Ecto neural progenitor cell (in vitro differentiated cells): ENCODE measurements at regions not wholly inside any gene's neighbourhood (a gene's known extent, or its start where the extent isn't known, plus 50 kb on each side); places are given as distances from the start of the nearest gene placed in this dataset.

Experiments
- DNase-seq: peaks from one replicate; pipeline ENCODE4 v3.0.0-alpha.2; 2018; ENCODE audit warnings: low spot score

GRCh38 chr11:80517701-80518100, 1076.9 kb upstream of the TENM4 start:
- DNase-seq: no peak

DNA sequence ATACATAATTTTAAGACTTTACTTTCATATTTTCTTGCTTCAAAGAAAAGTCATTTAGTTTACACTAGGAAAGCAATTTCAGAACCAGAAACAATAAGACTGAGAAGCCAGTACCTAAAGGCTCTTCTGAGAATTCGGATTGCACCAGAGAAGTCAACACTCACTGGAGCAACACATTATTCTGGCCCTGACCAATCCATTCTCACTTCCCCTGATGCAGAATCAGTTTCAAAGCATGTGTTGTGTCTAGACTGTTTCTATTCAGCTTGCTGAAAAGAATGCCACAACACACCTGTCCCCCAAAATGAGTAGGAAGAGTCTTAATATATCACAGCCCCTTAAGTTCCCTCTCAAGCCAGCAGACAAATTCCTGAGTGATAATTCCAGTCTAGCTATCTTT, 1074.3 kb upstream of the TENM4 start:
- DNase-seq: no peak

DNA sequence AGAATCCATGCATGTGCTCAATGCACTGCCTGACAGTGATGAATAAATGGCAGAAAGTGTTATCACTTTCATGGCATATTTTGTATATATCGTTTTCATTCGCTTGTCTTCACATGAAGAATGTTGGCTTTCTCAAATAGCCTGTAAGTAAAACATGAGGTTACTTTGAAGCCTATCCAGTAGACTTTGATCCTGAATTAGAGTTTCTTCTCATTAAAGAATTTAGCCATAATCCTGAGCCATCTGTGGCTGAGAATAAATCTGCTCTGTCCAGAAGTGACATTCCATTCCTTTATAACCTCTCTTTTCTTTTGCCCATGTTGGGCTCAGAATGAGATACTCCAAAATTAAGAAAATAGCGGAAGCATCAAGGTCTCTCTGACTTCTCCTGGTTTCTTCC, 1071.7 kb upstream of the TENM4 start:
- no peak for DNase-seq

DNA sequence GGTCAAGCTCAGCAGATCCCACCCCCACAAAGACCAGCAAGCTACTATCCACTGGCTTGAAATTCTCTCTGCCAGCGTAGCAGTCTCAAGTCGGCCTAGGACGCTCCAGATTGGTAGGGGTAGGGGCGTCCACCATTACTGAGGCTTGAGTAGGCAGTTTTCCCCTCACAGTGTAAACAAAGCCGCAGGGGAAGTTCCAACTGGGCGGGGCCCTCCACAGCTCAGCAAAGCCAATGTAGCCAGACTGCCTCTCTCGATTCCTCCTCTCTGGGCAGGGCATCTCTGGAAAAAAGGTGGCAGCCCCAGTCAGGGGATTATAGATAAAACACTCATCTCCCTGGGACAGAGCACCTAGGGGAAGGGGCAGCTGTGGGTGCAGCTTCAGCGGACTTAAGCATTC, 1064.9 kb upstream of the TENM4 start:
- DNase-seq: no peak

DNA sequence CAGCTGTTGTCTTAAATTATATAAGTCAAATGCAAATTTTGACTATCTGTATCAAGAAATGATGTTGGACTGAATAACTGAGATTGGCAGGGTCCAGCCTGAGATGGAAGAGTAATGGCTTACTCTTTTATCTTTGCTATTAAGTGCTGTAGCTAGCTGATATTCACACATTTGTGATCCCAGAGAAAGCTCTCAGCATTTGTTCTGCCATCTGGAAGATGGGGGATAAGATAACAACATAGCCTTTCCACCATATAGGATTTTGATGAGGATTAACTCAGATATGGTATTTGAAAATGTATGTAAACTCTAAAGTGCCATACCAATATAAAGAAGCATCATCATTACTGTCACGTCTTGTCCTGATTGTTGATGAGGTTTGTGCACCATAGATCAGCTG, 1063.2 kb upstream of the TENM4 start:
- DNase-seq: no peak

GRCh38 chr11:80502511-80502910, 1061.7 kb upstream of the TENM4 start:
- DNase-seq: no peak

- DNase-seq: no peak
Measured at GRCh38 chr11:80495116-80495515, 1054.3 kb upstream of the TENM4 start.

- no peak for DNase-seq
Measured at GRCh38 chr11:80487952-80488351, 1047.1 kb upstream of the TENM4 start.

GRCh38 chr11:80486678-80487077, 1045.8 kb upstream of the TENM4 start:
- DNase-seq: no peak

DNA sequence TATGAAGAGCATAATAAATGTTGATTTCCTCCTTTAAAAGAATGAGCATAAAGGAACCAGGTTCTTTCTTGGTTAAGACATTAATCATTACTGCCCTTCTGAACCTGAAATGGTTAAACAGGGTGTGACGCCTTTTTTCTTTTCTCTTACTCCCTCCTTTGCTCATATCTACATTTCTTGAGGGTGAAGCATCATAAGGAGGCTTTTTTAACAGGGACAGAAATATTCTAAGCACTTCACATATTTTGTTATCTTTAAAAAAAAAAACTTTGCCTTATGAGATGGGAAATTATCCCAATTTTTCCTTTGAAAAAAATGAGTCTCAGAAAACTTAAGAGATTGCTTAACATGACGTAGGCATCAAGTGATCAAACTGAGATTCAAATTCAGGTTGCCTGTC, 1036.3 kb upstream of the TENM4 start:
- DNase-seq: no peak

- no peak for DNase-seq
Measured at GRCh38 chr11:80473562-80473961, 1032.7 kb upstream of the TENM4 start.

GRCh38 chr11:80469871-80470270, 1029.0 kb upstream of the TENM4 start:
- no peak for DNase-seq

GRCh38 chr11:80466570-80466969, 1025.7 kb upstream of the TENM4 start:
- no peak for DNase-seq

DNA sequence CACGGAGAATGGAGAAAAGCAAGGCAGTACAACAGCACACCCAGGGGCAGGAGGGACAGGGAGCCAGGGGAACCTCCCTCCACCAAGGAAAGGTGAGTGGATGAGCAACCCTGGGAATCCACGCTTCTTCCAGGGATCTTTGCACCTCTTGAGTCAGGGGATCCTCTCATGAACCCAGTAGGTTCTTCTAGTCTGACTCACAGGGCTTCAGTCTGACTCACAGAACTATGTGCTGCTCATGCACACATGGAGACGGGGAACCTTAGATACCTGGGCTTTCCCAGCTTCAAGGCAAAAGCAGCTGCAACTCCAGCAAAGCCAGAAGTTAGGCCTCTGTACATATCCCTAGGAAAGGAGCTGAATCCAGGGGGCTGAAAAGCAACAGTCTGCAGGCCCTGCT, 1021.4 kb upstream of the TENM4 start:
- no peak for DNase-seq

DNA sequence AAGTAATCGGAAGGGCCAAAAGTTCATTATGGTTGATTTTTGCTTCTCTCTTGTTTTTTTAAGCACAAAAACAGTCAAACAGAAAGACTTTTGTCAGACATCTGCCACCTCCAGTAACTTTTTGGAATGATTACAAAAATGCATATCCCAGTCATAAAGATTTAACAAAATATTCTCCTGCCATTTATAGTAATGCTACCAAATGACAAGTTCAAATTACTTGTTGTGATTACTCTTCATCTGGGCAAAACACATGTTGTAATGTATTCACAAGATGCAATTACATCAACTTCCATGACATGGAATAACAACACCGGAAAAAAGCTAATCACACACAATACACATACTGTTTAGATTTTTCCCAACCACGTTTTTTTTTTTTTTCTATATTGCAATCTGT, 1017.5 kb upstream of the TENM4 start:
- no peak for DNase-seq

GRCh38 chr11:80457823-80458222, 1017.0 kb upstream of the TENM4 start:
- DNase-seq: no peak

DNA sequence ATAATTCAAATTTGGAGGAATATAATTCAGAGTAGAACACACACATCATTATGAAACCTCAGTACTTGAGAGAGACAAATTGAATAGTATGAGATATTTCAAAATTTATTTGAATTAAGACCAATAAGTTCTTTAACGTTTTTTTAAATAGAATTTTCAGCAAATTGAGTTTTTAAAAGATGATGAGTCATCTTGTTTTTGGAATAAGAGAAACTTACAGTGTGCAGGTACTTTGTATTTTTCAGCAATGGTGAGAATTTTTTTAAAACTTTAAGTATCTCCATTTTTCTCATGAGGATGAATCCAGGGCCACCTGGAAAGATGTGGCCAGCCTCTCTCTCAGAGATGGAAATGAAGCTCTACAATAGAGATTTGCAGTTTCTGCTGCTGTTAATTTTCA, 1015.0 kb upstream of the TENM4 start:
- DNase-seq: no peak

- DNase-seq: no peak
Measured at GRCh38 chr11:80451105-80451504, 1010.3 kb upstream of the TENM4 start.

GRCh38 chr11:80448709-80449108, 1007.9 kb upstream of the TENM4 start:
- DNase-seq: no peak

- no peak for DNase-seq
Measured at GRCh38 chr11:80443177-80443576, 1002.3 kb upstream of the TENM4 start.

- DNase-seq: no peak
Measured at GRCh38 chr11:80441821-80442220, 1001.0 kb upstream of the TENM4 start.

- DNase-seq: no peak
Measured at GRCh38 chr11:80440835-80441234, 1000.0 kb upstream of the TENM4 start.

DNA sequence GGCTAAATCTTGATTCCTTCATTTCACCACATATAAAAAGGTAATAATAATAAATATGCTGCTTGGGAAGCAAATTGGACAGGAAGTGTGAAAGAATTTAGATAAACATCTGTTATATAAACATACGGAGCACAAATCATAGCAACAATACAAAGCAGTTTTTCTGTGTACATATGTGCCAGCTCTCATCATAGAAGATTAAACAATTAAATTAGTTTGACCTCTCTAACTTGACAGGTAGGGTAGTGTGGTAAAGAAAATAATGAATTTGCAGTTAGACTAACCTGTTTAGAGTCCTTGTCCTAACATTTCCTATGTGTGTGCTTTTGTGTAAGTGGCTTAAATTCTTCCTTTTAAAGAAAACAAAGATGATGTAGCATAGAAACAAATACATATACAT, 995.7 kb upstream of the TENM4 start:
- DNase-seq: no peak

GRCh38 chr11:80435345-80435744, 994.5 kb upstream of the TENM4 start:
- no peak for DNase-seq

GRCh38 chr11:80432057-80432456, 991.2 kb upstream of the TENM4 start:
- DNase-seq: no peak
